ENCODE measurements at regions not wholly inside any gene's neighbourhood (a gene's known extent, or its start where the extent isn't known, plus 50 kb on each side); places are given as distances from the start of the nearest gene placed in this dataset.

- no peak for DNase-seq
Measured at GRCh38 chr18:10291568-10291981, 162.9 kb upstream of the APCDD1 start.

- no peak for DNase-seq
Measured at GRCh38 chr18:10293966-10294365, 160.5 kb upstream of the APCDD1 start.

- no peak for DNase-seq
Measured at GRCh38 chr18:10295751-10296150, 158.7 kb upstream of the APCDD1 start.

GRCh38 chr18:10296491-10296890 lies 157.9 kb upstream of the APCDD1 start:
- DNase-seq: no peak

- no peak for DNase-seq
Measured at GRCh38 chr18:10297086-10297485, 157.3 kb upstream of the APCDD1 start.

- no peak for DNase-seq
Measured at GRCh38 chr18:10298346-10298745, 156.1 kb upstream of the APCDD1 start.

- DNase-seq: no peak
Measured at GRCh38 chr18:10299643-10300042, 154.8 kb upstream of the APCDD1 start.

GRCh38 chr18:10300739-10301138 lies 153.7 kb upstream of the APCDD1 start:
- no peak for DNase-seq

- no peak for DNase-seq
Measured at GRCh38 chr18:10301831-10302483, 152.5 kb upstream of the APCDD1 start.

GRCh38 chr18:10303171-10303570 lies 151.3 kb upstream of the APCDD1 start:
- no peak for DNase-seq

- DNase-seq: no peak
Measured at GRCh38 chr18:10304853-10305252, 149.6 kb upstream of the APCDD1 start.

- no peak for DNase-seq
Measured at GRCh38 chr18:10306779-10307178, 147.7 kb upstream of the APCDD1 start.

GRCh38 chr18:10308154-10308553 lies 146.3 kb upstream of the APCDD1 start:
- DNase-seq: no peak

- no peak for DNase-seq
Measured at GRCh38 chr18:10310626-10311025, 143.8 kb upstream of the APCDD1 start.

GRCh38 chr18:10312326-10313015 lies 142.0 kb upstream of the APCDD1 start:
- no peak for DNase-seq

- DNase-seq: no peak
Measured at GRCh38 chr18:10313016-10313342, 141.5 kb upstream of the APCDD1 start.

- no peak for DNase-seq
Measured at GRCh38 chr18:10314066-10314465, 140.4 kb upstream of the APCDD1 start.

GRCh38 chr18:10315522-10315921 lies 138.9 kb upstream of the APCDD1 start:
- no peak for DNase-seq

- DNase-seq: no peak
Measured at GRCh38 chr18:10316778-10317177, 137.7 kb upstream of the APCDD1 start.

GRCh38 chr18:10317864-10318690 lies 136.4 kb upstream of the APCDD1 start:
- no peak for DNase-seq

- DNase-seq: no peak
Measured at GRCh38 chr18:10318691-10318970, 135.8 kb upstream of the APCDD1 start.

- no peak for DNase-seq
Measured at GRCh38 chr18:10319026-10319425, 135.4 kb upstream of the APCDD1 start.

GRCh38 chr18:10319914-10320600 lies 134.4 kb upstream of the APCDD1 start:
- no peak for DNase-seq

- no peak for DNase-seq
Measured at GRCh38 chr18:10320791-10321190, 133.6 kb upstream of the APCDD1 start.

All from activated CD4-positive, alpha-beta T cell treated with anti-CD3 and anti-CD28 coated beads for 48 hours (primary cell).